GM12891 (cell line): ENCODE measurements at regions not wholly inside any gene's neighbourhood (a gene's known extent, or its start where the extent isn't known, plus 50 kb on each side); places are given as distances from the start of the nearest gene placed in this dataset.
"Not testable (repeated sequence)": the region's sequence is repeated elsewhere in the genome, so short reads cannot be mapped to it uniquely, and the experiment has no call there.

Experiments
- DNase-seq: peaks from one replicate; pipeline ENCODE4 v3.0.0; 2011; ENCODE audit warnings: low spot score; ENCODE audit not compliant: insufficient read length
- FAIRE-seq: peaks from 2 replicates; lab custom pipeline; 2011; peaks lifted over from hg19 to GRCh38; lab: Jason Lieb, UNC
- PAX5 ChIP-seq: IDR thresholded peaks from 2 replicates; pipeline ENCODE4 v1.6.1; 2011; ENCODE audit warnings: low read length, moderate library complexity, mild to moderate bottlenecking; ENCODE audit not compliant: insufficient read depth, severe bottlenecking
- POLR2A ChIP-seq: IDR thresholded peaks from 2 replicates; pipeline ENCODE4 v1.6.1; 2011; ENCODE audit warnings: low read depth, low read length, control low read depth
- POLR2AphosphoS5 ChIP-seq: IDR thresholded peaks from 2 replicates; pipeline ENCODE4 v1.6.1; 2011; ENCODE audit warnings: low read depth, low read length, control low read depth
- POU2F2 ChIP-seq: IDR thresholded peaks from 2 replicates; pipeline ENCODE4 v1.6.1; 2011; ENCODE audit warnings: low read depth, mild to moderate bottlenecking, control low read depth, low read length, moderate library complexity
- SPI1 ChIP-seq: IDR thresholded peaks from 2 replicates; pipeline ENCODE4 v1.6.1; 2011; ENCODE audit warnings: low read depth, low read length, control low read depth
- TAF1 ChIP-seq: IDR thresholded peaks from 2 replicates; pipeline ENCODE4 v1.6.1; 2011; ENCODE audit warnings: low read depth, low read length, control low read depth

- TF ChIP-seq TAF1 = no peak
- TF ChIP-seq SPI1 = 0 out of 2 replicates have a peak, but pooled peaks have one; percentile 30
- no peak for TF ChIP-seq POU2F2
- TF ChIP-seq PAX5 = no peak
- TF ChIP-seq POLR2A = no peak
- no peak for TF ChIP-seq POLR2AphosphoS5
- FAIRE-seq (no peak), DNase-seq (no peak)
Observed at GRCh38 chr5:163342306-163342705, 95.1 kb upstream of the CCNG1 start.

GRCh38 chr5:163345216-163345615 lies 92.2 kb upstream of the CCNG1 start:
- DNase-seq (no peak), FAIRE-seq (no peak)
- TF ChIP-seq PAX5 (no peak), POU2F2 (no peak), TAF1 (no peak), POLR2AphosphoS5 (no peak), POLR2A (no peak), SPI1 (no peak)

GRCh38 chr5:163347671-163348070 lies 89.7 kb upstream of the CCNG1 start:
- FAIRE-seq (no peak), DNase-seq (peak; percentile 34)
- TF ChIP-seq POLR2AphosphoS5 (no peak), PAX5 (no peak), POU2F2 (no peak), TAF1 (no peak)

- FAIRE-seq (peak; percentile 38), DNase-seq (no peak)
- no peak for TF ChIP-seq POU2F2
- no peak for TF ChIP-seq POLR2AphosphoS5
- no peak for TF ChIP-seq POLR2A
- no peak for TF ChIP-seq PAX5
- TF ChIP-seq TAF1 = no peak
- TF ChIP-seq SPI1 = no peak
Observed at GRCh38 chr5:163350083-163350482, 87.3 kb upstream of the CCNG1 start.

GRCh38 chr5:163352531-163352930 lies 84.9 kb upstream of the CCNG1 start:
- peak; percentile 5 for FAIRE-seq

GRCh38 chr5:163355811-163356210 lies 81.6 kb upstream of the CCNG1 start:
- not testable (repeated sequence) for DNase-seq, FAIRE-seq

More at GRCh38 chr5:163352531-163352930, 84.9 kb upstream of the CCNG1 start:
- TF ChIP-seq POU2F2 = no peak
- TF ChIP-seq SPI1 = no peak
- TF ChIP-seq POLR2AphosphoS5 = no peak
- TF ChIP-seq POLR2A = no peak
- TF ChIP-seq TAF1 = no peak
- no peak for TF ChIP-seq PAX5
- no peak for DNase-seq

- TF ChIP-seq POLR2AphosphoS5 = no peak
- no peak for TF ChIP-seq TAF1
- TF ChIP-seq SPI1 = no peak
- TF ChIP-seq PAX5 = no peak
- no peak for TF ChIP-seq POLR2A
- TF ChIP-seq POU2F2 = no peak
- FAIRE-seq (no peak), DNase-seq (no peak)
Observed at GRCh38 chr5:163357636-163358035, 79.8 kb upstream of the CCNG1 start.

GRCh38 chr5:163360656-163361055 lies 76.7 kb upstream of the CCNG1 start:
- DNase-seq = no peak
- TF ChIP-seq PAX5 (no peak), POLR2A (no peak), TAF1 (no peak), POU2F2 (no peak), POLR2AphosphoS5 (no peak), SPI1 (no peak)
- FAIRE-seq = no peak

GRCh38 chr5:163361450-163361849 lies 75.9 kb upstream of the CCNG1 start:
- DNase-seq = no peak
- no peak for FAIRE-seq
- TF ChIP-seq POLR2A (no peak), PAX5 (no peak), POLR2AphosphoS5 (no peak), SPI1 (no peak), POU2F2 (no peak), TAF1 (no peak)

- DNase-seq = no peak
- FAIRE-seq = no peak
- TF ChIP-seq PAX5 = no peak
- TF ChIP-seq POLR2A = no peak
- TF ChIP-seq POU2F2 = no peak
Observed at GRCh38 chr5:163362840-163363371, 74.5 kb upstream of the CCNG1 start.

- FAIRE-seq (no peak), DNase-seq (no peak)
- TF ChIP-seq POLR2AphosphoS5 = no peak
- TF ChIP-seq TAF1 = no peak
- TF ChIP-seq POU2F2 = no peak
- TF ChIP-seq POLR2A = no peak
- no peak for TF ChIP-seq SPI1
- no peak for TF ChIP-seq PAX5
Observed at GRCh38 chr5:163363389-163363788, 74.0 kb upstream of the CCNG1 start.
